GM12892 (cell line): ENCODE measurements at regions not wholly inside any gene's neighbourhood (a gene's known extent, or its start where the extent isn't known, plus 50 kb on each side); places are given as distances from the start of the nearest gene placed in this dataset.

Source experiments
- POLR2A ChIP-seq: IDR thresholded peaks from 2 replicates; pipeline ENCODE4 v1.6.1; 2011; ENCODE audit warnings: low read depth, low read length, control low read depth
- POLR2AphosphoS5 ChIP-seq: IDR thresholded peaks from 2 replicates; pipeline ENCODE4 v1.6.1; 2011; ENCODE audit warnings: low read depth, low read length, control low read depth
- TAF1 ChIP-seq: IDR thresholded peaks from 2 replicates; pipeline ENCODE4 v1.6.1; 2011; ENCODE audit warnings: low read depth, mild to moderate bottlenecking, control low read depth, low read length, borderline replicate concordance

DNA sequence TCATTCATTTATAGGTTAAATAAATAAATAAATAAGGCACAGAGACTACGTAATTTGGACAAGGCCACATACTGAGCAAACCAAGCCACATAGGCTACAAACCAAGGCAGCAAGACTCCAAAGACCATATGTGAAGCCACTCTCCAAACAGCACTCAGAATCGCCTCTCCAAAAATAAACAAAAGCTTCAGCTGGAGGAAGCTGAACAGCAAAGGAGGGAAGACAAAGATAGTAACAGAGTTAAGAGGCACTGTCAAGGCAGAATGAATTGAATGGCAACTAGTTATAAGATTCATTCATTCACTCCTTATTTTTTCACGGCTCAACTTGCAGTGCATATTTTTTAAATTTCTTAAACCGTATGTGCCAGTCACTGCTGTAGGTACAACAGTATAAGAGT, 200.5 kb upstream of the GRIP1 start:
- no peak for TF ChIP-seq POLR2A
- no peak for TF ChIP-seq TAF1
- TF ChIP-seq POLR2AphosphoS5: no peak
